Muscle layer of duodenum (tissue), 2 donors: ENCODE measurements at regions not wholly inside any gene's neighbourhood (a gene's known extent, or its start where the extent isn't known, plus 50 kb on each side); places are given as distances from the start of the nearest gene placed in this dataset.
"Not testable (repeated sequence)": the region's sequence is repeated elsewhere in the genome, so short reads cannot be mapped to it uniquely, and the experiment has no call there.

ENCODE experiments used
- H3K27ac ChIP-seq: one replicate; pipeline ENCODE4 v1.7.0; 2013; ENCODE audit warnings: mild to moderate bottlenecking, low read length
- H3K27me3 ChIP-seq: one replicate; pipeline ENCODE4 v1.7.0; 2013; ENCODE audit warnings: low read depth, mild to moderate bottlenecking, control low read depth, low read length
- H3K36me3 ChIP-seq, 2 donors: one replicate each; pipeline ENCODE4 v1.7.0; 2013; ENCODE audit warnings: low read length in 2 of 2, control low read depth in 1 of 2, mild to moderate bottlenecking in 1 of 2; ENCODE audit not compliant: insufficient read depth in 2 of 2, control insufficient read depth in 1 of 2
- H3K4me1 ChIP-seq, 2 donors: one replicate each; pipeline ENCODE4 v1.7.0; 2013; ENCODE audit warnings: low read length in 2 of 2, mild to moderate bottlenecking in 2 of 2, control low read depth in 1 of 2, moderate library complexity in 1 of 2; ENCODE audit not compliant: insufficient read depth in 2 of 2, control insufficient read depth in 1 of 2
- H3K4me3 ChIP-seq, 2 donors: one replicate each; pipeline ENCODE4 v1.7.0; 2013; ENCODE audit warnings: low read length in 2 of 2, low read depth in 1 of 2, mild to moderate bottlenecking in 1 of 2
- H3K9me3 ChIP-seq, 2 donors: one replicate each; pipeline ENCODE4 v1.7.0; 2013; ENCODE audit warnings: low read length in 2 of 2, control low read depth in 1 of 2, mild to moderate bottlenecking in 1 of 2; ENCODE audit not compliant: control insufficient read depth in 1 of 2
- donor health status: healthy.

- no peaks in the 10 kb centered on the region for H3K36me3 ChIP-seq
- H3K4me1 ChIP-seq = no peaks in the 10 kb centered on the region
- H3K4me3 ChIP-seq = no peak overlapping the region
- H3K9me3 ChIP-seq = peaks cover 0 to 25% of the 10 kb centered on the region in 2 donors
- no peaks in the 10 kb centered on the region for H3K27me3 ChIP-seq
- no peak overlapping the region for H3K27ac ChIP-seq
These were observed 52.5 kb upstream of the RESF1 start for GRCh38 chr12:31906557-31907301.

- no peaks in the 10 kb centered on the region for H3K4me1 ChIP-seq
- no peak overlapping the region for H3K4me3 ChIP-seq
- no peak overlapping the region for H3K27ac ChIP-seq
- H3K27me3 ChIP-seq = no peaks in the 10 kb centered on the region
- H3K36me3 ChIP-seq = no peaks in the 10 kb centered on the region
- peaks cover 0 to 20% of the 10 kb centered on the region in 2 donors for H3K9me3 ChIP-seq
These were observed 56.2 kb upstream of the RESF1 start for GRCh38 chr12:31903025-31903424.

GRCh38 chr12:31900271-31900670, 58.9 kb upstream of the RESF1 start:
- Histone ChIP-seq H3K36me3 (no peaks in the 10 kb centered on the region), H3K9me3 (no peaks in the 10 kb centered on the region), H3K27ac (no peak overlapping the region), H3K4me1 (no peaks in the 10 kb centered on the region), H3K27me3 (no peaks in the 10 kb centered on the region), H3K4me3 (no peak overlapping the region)

- Histone ChIP-seq H3K27ac (no peak overlapping the region), H3K4me3 (no peak overlapping the region), H3K4me1 (no peaks in the 10 kb centered on the region), H3K36me3 (no peaks in the 10 kb centered on the region), H3K27me3 (no peaks in the 10 kb centered on the region), H3K9me3 (no peaks in the 10 kb centered on the region)
These were observed 60.1 kb upstream of the RESF1 start for GRCh38 chr12:31899109-31899508.

GRCh38 chr12:31897781-31898503, 61.3 kb upstream of the RESF1 start:
- Histone ChIP-seq H3K27me3 (no peaks in the 10 kb centered on the region), H3K4me3 (no peak overlapping the region), H3K4me1 (no peaks in the 10 kb centered on the region), H3K9me3 (no peaks in the 10 kb centered on the region), H3K36me3 (no peaks in the 10 kb centered on the region), H3K27ac (no peak overlapping the region)

- H3K9me3 ChIP-seq, H3K27ac ChIP-seq, H3K4me3 ChIP-seq: not testable (repeated sequence)
These were observed 62.1 kb upstream of the RESF1 start for GRCh38 chr12:31897092-31897491.

GRCh38 chr12:31896514-31897039, 62.6 kb upstream of the RESF1 start:
- Histone ChIP-seq H3K4me3 (no peak overlapping the region), H3K36me3 (no peaks in the 10 kb centered on the region), H3K27me3 (no peaks in the 10 kb centered on the region), H3K9me3 (no peaks in the 10 kb centered on the region), H3K27ac (no peak overlapping the region), H3K4me1 (no peaks in the 10 kb centered on the region)

More at GRCh38 chr12:31897092-31897491, 62.1 kb upstream of the RESF1 start:
- not testable (repeated sequence) for H3K36me3 ChIP-seq, H3K4me1 ChIP-seq, H3K27me3 ChIP-seq

GRCh38 chr12:31895449-31896150, 63.6 kb upstream of the RESF1 start:
- H3K9me3 ChIP-seq = no peaks in the 10 kb centered on the region
- H3K4me1 ChIP-seq = no peaks in the 10 kb centered on the region
- no peak overlapping the region for H3K4me3 ChIP-seq
- no peak overlapping the region for H3K27ac ChIP-seq
- H3K27me3 ChIP-seq = no peaks in the 10 kb centered on the region
- no peaks in the 10 kb centered on the region for H3K36me3 ChIP-seq

- Histone ChIP-seq H3K27me3 (no peaks in the 10 kb centered on the region), H3K9me3 (peaks cover 0 to 3% of the 10 kb centered on the region in 2 donors), H3K4me3 (no peak overlapping the region), H3K36me3 (no peaks in the 10 kb centered on the region), H3K27ac (no peak overlapping the region), H3K4me1 (no peaks in the 10 kb centered on the region)
These were observed 68.6 kb upstream of the RESF1 start for GRCh38 chr12:31890295-31891285.

- Histone ChIP-seq H3K9me3 (peaks cover 0 to 3% of the 10 kb centered on the region in 2 donors), H3K27me3 (no peaks in the 10 kb centered on the region), H3K27ac (no peak overlapping the region), H3K4me1 (no peaks in the 10 kb centered on the region), H3K36me3 (no peaks in the 10 kb centered on the region), H3K4me3 (no peak overlapping the region)
These were observed 72.0 kb upstream of the RESF1 start for GRCh38 chr12:31887109-31887811.
